ENCODE measurements at regions not wholly inside any gene's neighbourhood (a gene's known extent, or its start where the extent isn't known, plus 50 kb on each side); places are given as distances from the start of the nearest gene placed in this dataset.

DNA sequence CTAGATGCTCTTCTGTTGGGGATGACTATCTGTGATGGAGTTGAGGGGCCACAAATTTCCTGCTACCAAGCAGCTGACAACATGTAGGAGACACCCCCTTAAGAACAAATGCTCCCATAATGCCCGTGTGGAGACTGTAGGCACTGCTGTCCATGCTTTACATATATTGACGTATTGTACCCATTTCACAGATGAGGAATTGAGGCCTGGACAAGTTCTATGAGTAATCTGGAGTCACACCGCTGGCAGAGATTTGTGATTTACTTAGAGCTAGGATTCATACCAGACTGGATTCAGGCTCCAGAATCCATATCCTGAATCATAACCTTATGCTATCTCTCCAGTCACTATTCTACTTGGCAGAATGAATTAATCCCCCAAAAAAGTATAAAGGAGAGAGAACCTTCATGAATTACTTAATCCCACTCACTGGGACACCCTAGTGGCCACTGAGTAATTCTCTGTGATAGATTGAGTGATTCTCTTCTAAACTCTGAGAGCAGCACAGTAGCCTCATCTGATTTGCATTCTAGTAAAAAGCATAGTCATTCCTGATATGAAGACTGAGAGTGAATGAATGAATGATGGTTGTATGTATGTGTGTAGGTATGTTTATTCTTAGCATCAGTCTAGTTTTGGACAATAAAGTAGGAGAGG is 460.7 kb upstream of the MEIS1 start:
- no peak for TF ChIP-seq FOXK2 (IDR thresholded peaks at IDR 0.05)
- no peak for TF ChIP-seq MBD4 (IDR thresholded peaks at IDR 0.05; ENCODE audit: borderline replicate concordance, low read length)
- TF ChIP-seq, protein P1, sequence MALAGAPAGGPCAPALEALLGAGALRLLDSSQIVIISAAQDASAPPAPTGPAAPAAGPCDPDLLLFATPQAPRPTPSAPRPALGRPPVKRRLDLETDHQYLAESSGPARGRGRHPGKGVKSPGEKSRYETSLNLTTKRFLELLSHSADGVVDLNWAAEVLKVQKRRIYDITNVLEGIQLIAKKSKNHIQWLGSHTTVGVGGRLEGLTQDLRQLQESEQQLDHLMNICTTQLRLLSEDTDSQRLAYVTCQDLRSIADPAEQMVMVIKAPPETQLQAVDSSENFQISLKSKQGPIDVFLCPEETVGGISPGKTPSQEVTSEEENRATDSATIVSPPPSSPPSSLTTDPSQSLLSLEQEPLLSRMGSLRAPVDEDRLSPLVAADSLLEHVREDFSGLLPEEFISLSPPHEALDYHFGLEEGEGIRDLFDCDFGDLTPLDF (CRISPR knock-in tag; IDR thresholded peaks at IDR 0.05): no peak
- TF ChIP-seq ASH2L (IDR thresholded peaks at IDR 0.05; ENCODE audit: insufficient read length, low read depth, low read length): no peak
- TF ChIP-seq POLR2A (IDR thresholded peaks at IDR 0.05; ENCODE audit: insufficient read depth in 1 of 2, low read depth in 2 of 2, low read length in 2 of 2): no peak
- no peak for TF ChIP-seq ZNF251 (CRISPR knock-in tag; IDR thresholded peaks at IDR 0.05)
- no peak for TF ChIP-seq ZNF543 (CRISPR knock-in tag; IDR thresholded peaks at IDR 0.05)
- TF ChIP-seq CTCF (CRISPR knock-in tag; IDR thresholded peaks at IDR 0.05): no peak
- no peak for TF ChIP-seq DNMT1 (CRISPR knock-in tag; IDR thresholded peaks at IDR 0.05)
